Right cardiac atrium (tissue), 5 donors: ENCODE measurements at regions not wholly inside any gene's neighbourhood (a gene's known extent, or its start where the extent isn't known, plus 50 kb on each side); places are given as distances from the start of the nearest gene placed in this dataset.

Experiments
- ATAC-seq, 2 donors: fragments of 200-7000 bp; cut with Tn5 transposase; one replicate each; pipeline versions ENCODE4 v1.8.0 to v1.9.1; 2020; ENCODE audit warnings: moderate library complexity in 2 of 2, mild to moderate bottlenecking in 1 of 2
- DNase-seq, 3 donors: peaks; one replicate each; pipeline ENCODE4 v3.0.0-alpha.2; 2020
- H3K27ac ChIP-seq: one replicate; pipeline ENCODE4 v1.5.1; 2013; ENCODE audit warnings: mild to moderate bottlenecking, low read length, control low read depth, moderate library complexity
- H3K27me3 ChIP-seq: one replicate; pipeline ENCODE4 v1.6.1; 2013; ENCODE audit not compliant: control insufficient read depth, insufficient read depth
- H3K4me1 ChIP-seq: one replicate; pipeline ENCODE4 v1.6.1; 2013; ENCODE audit warnings: low read length; ENCODE audit not compliant: control insufficient read depth, insufficient read depth
- H3K4me3 ChIP-seq: one replicate; pipeline ENCODE4 v1.5.1; 2013; ENCODE audit warnings: low read length, control low read depth
- H3K9me3 ChIP-seq: one replicate; pipeline ENCODE4 v1.6.1; 2013; ENCODE audit warnings: low read length; ENCODE audit not compliant: control insufficient read depth
- WGBS: extraction: QIAGEN DNeasy Blood & Tissue Kit; methylation state at CpG from one replicate; pipeline ENCODE4 v1.1.7; 2013; 5-methylcytosine and 5-hydroxymethylcytosine counted together
- intact Hi-C, 4 donors: fragments of 100-400 bp; cut with DNase I; formaldehyde crosslinking; loops; one replicate each; pipeline versions ENCODE4 v1.11.0 to v1.14.0; 2022 to 2023
- donor health status: healthy with polysubstance abuse.
- donor health status: DM: no; HTN: yes; CAD: no.
- donor health status: DM: no; HTN: no; CAD: no.
- donor health status: DM: no; HTN: yes; CAD: no; lungs with severe emphysema.
- donor health status: DM: yes; HTN: yes; CAD: no.

- ATAC-seq (no peak), DNase-seq (no peak)
- Histone ChIP-seq H3K4me3 (no peak overlapping the region), H3K27ac (no peak overlapping the region), H3K9me3 (no peaks in the 10 kb centered on the region), H3K4me1 (no peaks in the 10 kb centered on the region), H3K27me3 (no peaks in the 10 kb centered on the region)
- 81% methylated on average over 1 of the region's 1 CpG for WGBS
- intact Hi-C loops = no loop called here
These were observed 523.0 kb upstream of the SLITRK1 start for GRCh38 chr13:84405286-84405685.

GRCh38 chr13:84400706-84401105, 518.4 kb upstream of the SLITRK1 start:
- DNase-seq (no peak), ATAC-seq (no peak)
- Histone ChIP-seq H3K27me3 (no peaks in the 10 kb centered on the region), H3K4me3 (no peak overlapping the region), H3K27ac (no peak overlapping the region), H3K9me3 (no peaks in the 10 kb centered on the region), H3K4me1 (no peaks in the 10 kb centered on the region)
- intact Hi-C loops = no loop called here
- 56% methylated on average over 2 of the region's 2 CpGs for WGBS

GRCh38 chr13:84399320-84400085, 517.2 kb upstream of the SLITRK1 start:
- ATAC-seq (no peak), DNase-seq (no peak)
- H3K4me1 ChIP-seq = no peaks in the 10 kb centered on the region
- no peak overlapping the region for H3K4me3 ChIP-seq
- 75% methylated on average over 7 of the region's 7 CpGs for WGBS
- H3K27me3 ChIP-seq = no peaks in the 10 kb centered on the region
- H3K27ac ChIP-seq = no peak overlapping the region
- H3K9me3 ChIP-seq = no peaks in the 10 kb centered on the region
- intact Hi-C loops = no loop called here

DNA sequence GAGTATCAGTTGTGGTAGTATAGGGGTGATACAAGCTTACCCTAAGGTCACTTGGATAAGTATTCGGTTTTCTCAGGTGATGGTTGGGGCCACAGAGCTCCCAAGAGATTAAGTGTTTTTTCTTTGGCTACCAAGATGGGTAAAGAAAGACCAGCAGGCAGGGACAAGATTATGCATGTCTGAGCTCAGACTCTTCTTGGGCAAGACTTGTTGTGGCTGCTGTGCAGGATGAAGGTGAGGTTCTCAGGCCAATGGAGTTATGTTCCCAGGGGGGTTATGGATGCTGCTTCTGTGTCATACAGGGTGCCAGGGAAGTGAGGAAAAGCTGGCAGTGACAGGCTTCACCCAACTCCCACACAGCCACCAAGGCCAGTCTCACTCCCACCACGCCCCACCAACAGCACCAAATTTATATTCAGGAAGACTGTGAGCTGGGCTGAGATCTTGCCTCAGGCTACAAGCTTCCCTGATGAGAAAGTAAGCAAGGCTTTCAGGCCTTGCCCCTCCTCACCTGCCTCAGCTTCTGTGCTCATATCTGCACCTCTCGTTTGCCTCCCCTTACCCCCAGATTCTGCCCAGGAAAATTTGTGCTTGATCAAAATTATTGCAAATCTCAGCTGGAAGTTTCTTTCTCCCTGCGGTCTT, 511.8 kb upstream of the SLITRK1 start:
- no peak overlapping the region for H3K27ac ChIP-seq
- intact Hi-C loops = no loop called here
- no peaks in the 10 kb centered on the region for H3K27me3 ChIP-seq
- peaks cover 2% of the 10 kb centered on the region for H3K9me3 ChIP-seq
- no peak for ATAC-seq
- no peaks in the 10 kb centered on the region for H3K4me1 ChIP-seq
- DNase-seq = no peak
- 74% methylated on average over 4 of the region's 4 CpGs for WGBS
- H3K4me3 ChIP-seq = no peak overlapping the region

DNA sequence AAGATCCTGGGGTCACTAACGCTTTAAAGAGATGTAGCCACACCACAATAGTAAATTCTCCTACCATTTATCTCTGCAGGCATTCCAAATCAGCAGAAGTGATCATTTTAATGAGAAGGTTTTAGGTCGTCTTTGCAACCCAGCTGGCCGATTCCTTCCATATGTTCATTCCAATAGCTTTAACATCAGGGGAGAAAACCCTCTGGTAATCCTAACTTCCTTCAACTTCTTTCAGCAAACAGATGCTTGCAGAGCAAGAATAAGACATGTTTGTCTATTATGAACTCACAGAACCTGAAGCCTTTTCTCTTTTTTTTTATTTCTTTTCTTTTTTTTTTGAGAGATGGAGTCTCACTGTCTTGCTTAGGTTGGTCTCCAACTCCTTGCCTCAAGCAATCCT, 498.6 kb upstream of the SLITRK1 start:
- intact Hi-C loops = no loop called here
- H3K4me1 ChIP-seq = no peaks in the 10 kb centered on the region
- no peaks in the 10 kb centered on the region for H3K27me3 ChIP-seq
- 59% methylated on average over 3 of the region's 3 CpGs for WGBS
- no peak overlapping the region for H3K4me3 ChIP-seq
- no peaks in the 10 kb centered on the region for H3K9me3 ChIP-seq
- no peak for DNase-seq
- no peak for ATAC-seq
- H3K27ac ChIP-seq = no peak overlapping the region

DNA sequence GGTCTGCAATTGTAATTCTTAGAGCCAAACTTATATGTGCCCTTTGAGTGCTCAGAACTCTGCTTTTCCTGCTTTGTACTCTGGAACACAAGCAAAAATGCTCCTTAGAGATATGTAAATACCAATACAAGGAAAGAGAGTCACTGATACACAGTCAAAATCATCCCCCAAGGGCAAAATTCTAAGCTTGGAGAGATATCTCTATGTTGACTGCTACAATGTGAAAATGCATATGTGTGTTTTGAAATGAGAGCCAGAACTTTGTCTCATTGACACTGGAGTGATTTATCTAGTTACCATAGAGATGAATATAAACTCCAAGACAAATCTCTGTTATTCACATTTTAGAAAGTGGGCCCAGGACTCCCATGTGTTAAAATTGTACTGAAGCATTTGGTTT, 494.8 kb upstream of the SLITRK1 start:
- intact Hi-C loops = no loop called here
- no peaks in the 10 kb centered on the region for H3K4me1 ChIP-seq
- no peak overlapping the region for H3K4me3 ChIP-seq
- ATAC-seq (no peak), DNase-seq (no peak)
- no peaks in the 10 kb centered on the region for H3K9me3 ChIP-seq
- no peaks in the 10 kb centered on the region for H3K27me3 ChIP-seq
- H3K27ac ChIP-seq = no peak overlapping the region

- no peak overlapping the region for H3K27ac ChIP-seq
- 77% methylated on average over 2 of the region's 2 CpGs for WGBS
- ATAC-seq = no peak
These were observed 484.2 kb upstream of the SLITRK1 start for GRCh38 chr13:84366506-84366905.

DNA sequence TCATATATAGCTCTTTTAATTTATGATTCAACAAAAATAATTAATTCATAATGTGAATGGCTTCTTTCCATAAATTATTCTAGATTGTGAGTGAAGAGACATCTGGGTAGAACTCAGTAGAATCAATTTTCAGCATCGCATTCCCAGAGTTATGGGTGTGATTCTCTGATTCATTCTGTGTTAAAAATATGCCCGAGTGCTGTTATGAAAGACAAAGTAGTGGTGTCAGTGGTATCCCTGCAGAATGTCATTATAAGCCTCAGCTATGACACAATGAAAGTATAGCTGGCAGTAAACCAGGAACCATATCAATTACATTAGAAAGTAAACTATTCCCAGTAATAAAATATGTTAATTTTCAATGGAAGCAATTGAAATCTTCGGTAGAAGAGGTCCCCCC, 480.5 kb upstream of the SLITRK1 start:
- Histone ChIP-seq H3K9me3 (no peaks in the 10 kb centered on the region), H3K4me3 (no peak overlapping the region), H3K27ac (no peak overlapping the region), H3K4me1 (no peaks in the 10 kb centered on the region), H3K27me3 (no peaks in the 10 kb centered on the region)
- WGBS = 38% methylated on average over 3 of the region's 3 CpGs
- DNase-seq (no peak), ATAC-seq (no peak)
- intact Hi-C loops = no loop called here

More at GRCh38 chr13:84366506-84366905, 484.2 kb upstream of the SLITRK1 start:
- no peaks in the 10 kb centered on the region for H3K27me3 ChIP-seq
- DNase-seq = no peak
- intact Hi-C loops = no loop called here
- no peak overlapping the region for H3K4me3 ChIP-seq
- H3K4me1 ChIP-seq = no peaks in the 10 kb centered on the region
- H3K9me3 ChIP-seq = no peaks in the 10 kb centered on the region

DNA sequence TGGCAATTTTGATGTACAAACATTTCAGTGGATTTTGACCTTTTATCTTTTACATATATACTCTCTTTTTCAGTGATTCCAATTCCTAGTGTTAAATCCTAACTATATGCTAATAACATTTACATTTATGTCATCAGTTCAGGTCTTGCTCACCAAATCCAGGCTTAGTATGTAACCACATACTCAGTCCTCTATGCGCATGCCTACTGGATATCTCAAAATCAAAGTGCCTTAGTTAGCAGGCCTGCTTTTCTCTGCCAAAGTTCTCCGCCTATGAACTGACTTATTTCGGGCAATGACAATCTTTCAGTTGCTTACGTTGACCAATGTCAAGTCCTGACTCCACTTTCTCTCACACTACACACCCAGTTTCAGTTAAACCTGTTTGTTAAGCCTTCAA, 478.5 kb upstream of the SLITRK1 start:
- Histone ChIP-seq H3K4me3 (no peak overlapping the region), H3K27ac (no peak overlapping the region), H3K27me3 (no peaks in the 10 kb centered on the region), H3K4me1 (no peaks in the 10 kb centered on the region), H3K9me3 (no peaks in the 10 kb centered on the region)
- ATAC-seq = no peak
- 90% methylated on average over 4 of the region's 4 CpGs for WGBS
- no peak for DNase-seq
- intact Hi-C loops = no loop called here

GRCh38 chr13:84358601-84359000, 476.3 kb upstream of the SLITRK1 start:
- Histone ChIP-seq H3K9me3 (no peaks in the 10 kb centered on the region), H3K27ac (no peak overlapping the region), H3K4me3 (no peak overlapping the region), H3K4me1 (no peaks in the 10 kb centered on the region), H3K27me3 (no peaks in the 10 kb centered on the region)
- WGBS = 84% methylated on average over 4 of the region's 4 CpGs
- no peak for DNase-seq
- intact Hi-C loops = no loop called here
- ATAC-seq = no peak

DNA sequence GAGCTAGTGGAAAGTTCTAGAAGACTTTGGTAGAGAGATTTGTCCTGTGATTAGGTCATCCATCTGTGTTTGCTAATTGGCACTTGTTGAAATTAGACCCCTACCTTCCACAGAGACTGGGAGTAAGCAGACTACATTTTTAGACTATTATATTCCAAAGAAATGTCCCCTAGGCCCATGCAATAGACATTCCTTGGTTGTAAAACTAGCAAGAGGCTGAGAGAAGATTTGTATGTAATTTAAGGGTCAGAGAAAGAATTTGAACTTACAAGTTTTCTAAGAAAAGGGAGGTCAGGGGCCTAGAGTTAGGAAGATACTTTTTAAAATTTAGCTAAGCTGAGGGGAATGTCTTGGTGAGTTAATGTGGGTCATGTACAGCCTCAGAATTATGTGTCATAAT, 470.7 kb upstream of the SLITRK1 start:
- no peaks in the 10 kb centered on the region for H3K27me3 ChIP-seq
- no peak overlapping the region for H3K27ac ChIP-seq
- H3K9me3 ChIP-seq = no peaks in the 10 kb centered on the region
- DNase-seq = no peak
- no peaks in the 10 kb centered on the region for H3K4me1 ChIP-seq
- no peak overlapping the region for H3K4me3 ChIP-seq
- intact Hi-C loops = no loop called here
- no peak for ATAC-seq

DNA sequence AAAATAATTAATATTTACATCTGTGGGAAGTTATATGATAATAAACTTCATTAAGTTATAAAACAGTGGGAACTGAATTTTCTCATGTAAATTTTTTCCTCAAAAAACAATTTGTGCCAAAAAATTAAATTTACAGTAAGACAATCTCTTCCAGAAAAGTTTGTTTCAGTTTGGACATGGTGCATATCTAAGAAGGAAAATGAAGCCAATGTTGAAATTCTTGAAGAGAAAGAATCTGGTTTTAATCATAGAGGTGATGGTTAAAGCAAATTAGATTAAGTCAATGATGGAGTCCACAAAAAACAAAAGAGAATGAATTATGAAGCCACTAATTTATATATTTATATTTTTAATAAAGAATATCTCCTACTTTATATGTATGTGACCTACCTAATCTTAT, 457.2 kb upstream of the SLITRK1 start:
- Histone ChIP-seq H3K9me3 (no peaks in the 10 kb centered on the region), H3K27me3 (no peaks in the 10 kb centered on the region), H3K27ac (no peak overlapping the region), H3K4me1 (no peaks in the 10 kb centered on the region), H3K4me3 (no peak overlapping the region)
- ATAC-seq (no peak), DNase-seq (no peak)
- intact Hi-C loops = no loop called here
